ENCODE measurements at regions not wholly inside any gene's neighbourhood (a gene's known extent, or its start where the extent isn't known, plus 50 kb on each side); places are given as distances from the start of the nearest gene placed in this dataset.

GRCh38 chr2:46837704-46838103, 77.9 kb downstream of the MCFD2 start:
- ATAC-seq (ENCODE audit: low read depth) (no peak), DNase-seq (no peak)
- no peak overlapping the region for H3K4me2 ChIP-seq (replicated peaks; ENCODE audit: low read depth, low read length, poor library complexity, severe bottlenecking)
- Mint-ChIP-seq H3K9me3 (ENCODE audit: insufficient read depth) (no peaks in the 10 kb centered on the region), H3K4me1 (peaks cover 8% of the 10 kb centered on the region), H3K27me3 (no peaks in the 10 kb centered on the region), H3K27ac (no peak overlapping the region), H3K4me3 (no peak overlapping the region)
- intact Hi-C loops (cut with micrococcal nuclease) = no loop called here
- no peak overlapping the region for H3K4me3 ChIP-seq (ENCODE audit: control extremely low read depth in 1 of 5, extremely low read depth in 1 of 5, insufficient read depth in 1 of 5, low read depth in 2 of 5, low read length in 4 of 5)
- H3K27me3 ChIP-seq (replicated peaks in 1 of 4; ENCODE audit: control extremely low read depth in 1 of 4, control insufficient read depth in 3 of 4, insufficient read depth in 4 of 4, low read length in 3 of 4) = no peaks in the 10 kb centered on the region
- ChIA-PET POLR2A (no interaction called here), CTCF (no interaction called here)
- H3K79me2 ChIP-seq (ENCODE audit: control insufficient read depth, insufficient read depth, low read length) = no peaks in the 10 kb centered on the region
- TF ChIP-seq EZH2 (IDR thresholded peaks at IDR 0.05; ENCODE audit: borderline replicate concordance, insufficient read depth, low read depth, low read length, poor library complexity, severe bottlenecking) = no peak
- no peak for TF ChIP-seq CTCF (IDR thresholded peaks at IDR 0.05)
- H2AFZ ChIP-seq (ENCODE audit: insufficient read depth, low read depth, low read length, poor library complexity, severe bottlenecking) = no peak overlapping the region
- H3K36me3 ChIP-seq (replicated peaks in 1 of 2; ENCODE audit: control extremely low read depth in 1 of 2, control insufficient read depth in 1 of 2, extremely low read depth in 1 of 2, insufficient read depth in 2 of 2, low read length in 1 of 2) = no peaks in the 10 kb centered on the region
- no peak overlapping the region for H3K9ac ChIP-seq (ENCODE audit: low read length)
- no peaks in the 10 kb centered on the region for H4K20me1 ChIP-seq (ENCODE audit: control insufficient read depth, insufficient read depth, low read length, poor library complexity, severe bottlenecking)
- peaks cover 0 to 3% (median 2%) of the 10 kb centered on the region in 3 donors for H3K9me3 ChIP-seq (ENCODE audit: control extremely low read depth in 1 of 3, control insufficient read depth in 2 of 3, insufficient read depth in 1 of 3, low read length in 2 of 3)
- H3K4me1 ChIP-seq (ENCODE audit: control insufficient read depth in 2 of 2, insufficient read depth in 2 of 2, low read length in 2 of 2) = peaks cover 8% of the 10 kb centered on the region in 2 donors
- 80% methylated on average over 1 of the region's 5 CpGs for WGBS (ENCODE audit: insufficient coverage)
- H3K27ac ChIP-seq (ENCODE audit: low read length in 2 of 2) = no peak overlapping the region

GRCh38 chr2:46837112-46837454, 78.5 kb downstream of the MCFD2 start:
- no peak overlapping the region for H2AFZ ChIP-seq (ENCODE audit: insufficient read depth, low read depth, low read length, poor library complexity, severe bottlenecking)

More at GRCh38 chr2:46837112-46837454, 78.5 kb downstream of the MCFD2 start:
- 94% methylated on average over 10 of the region's 10 CpGs for WGBS (ENCODE audit: insufficient coverage)
- ATAC-seq (ENCODE audit: low read depth) (no peak), DNase-seq (no peak)
- no peak overlapping the region for H3K27ac Mint-ChIP-seq
- Histone ChIP-seq H4K20me1 (ENCODE audit: control insufficient read depth, insufficient read depth, low read length, poor library complexity, severe bottlenecking) (no peaks in the 10 kb centered on the region), H3K4me2 (replicated peaks; ENCODE audit: low read depth, low read length, poor library complexity, severe bottlenecking) (no peak overlapping the region), H3K27ac (ENCODE audit: low read length in 2 of 2) (no peak overlapping the region), H3K36me3 (replicated peaks in 1 of 2; ENCODE audit: control extremely low read depth in 1 of 2, control insufficient read depth in 1 of 2, extremely low read depth in 1 of 2, insufficient read depth in 2 of 2, low read length in 1 of 2) (no peaks in the 10 kb centered on the region), H3K9ac (ENCODE audit: low read length) (no peak overlapping the region), H3K4me3 (ENCODE audit: control extremely low read depth in 1 of 5, extremely low read depth in 1 of 5, insufficient read depth in 1 of 5, low read depth in 2 of 5, low read length in 4 of 5) (no peak overlapping the region), H3K9me3 (ENCODE audit: control extremely low read depth in 1 of 3, control insufficient read depth in 2 of 3, insufficient read depth in 1 of 3, low read length in 2 of 3) (peaks cover 0 to 3% (median 2%) of the 10 kb centered on the region in 3 donors), H3K4me1 (ENCODE audit: control insufficient read depth in 2 of 2, insufficient read depth in 2 of 2, low read length in 2 of 2) (peaks cover 7% of the 10 kb centered on the region in 2 donors), H3K79me2 (ENCODE audit: control insufficient read depth, insufficient read depth, low read length) (no peaks in the 10 kb centered on the region), H3K27me3 (replicated peaks in 1 of 4; ENCODE audit: control extremely low read depth in 1 of 4, control insufficient read depth in 3 of 4, insufficient read depth in 4 of 4, low read length in 3 of 4) (no peaks in the 10 kb centered on the region)
- ChIA-PET POLR2A (no interaction called here), CTCF (no interaction called here)
- no peak overlapping the region for H3K4me3 Mint-ChIP-seq
- intact Hi-C loops (cut with micrococcal nuclease) = no loop called here
- H3K9me3 Mint-ChIP-seq (ENCODE audit: insufficient read depth) = no peaks in the 10 kb centered on the region
- peaks cover 6% of the 10 kb centered on the region for H3K4me1 Mint-ChIP-seq
- TF ChIP-seq EZH2 (IDR thresholded peaks at IDR 0.05; ENCODE audit: borderline replicate concordance, insufficient read depth, low read depth, low read length, poor library complexity, severe bottlenecking) (no peak), CTCF (IDR thresholded peaks at IDR 0.05) (no peak)
- H3K27me3 Mint-ChIP-seq = peaks cover 2% of the 10 kb centered on the region
